ENCODE measurements at regions not wholly inside any gene's neighbourhood (a gene's known extent, or its start where the extent isn't known, plus 50 kb on each side); places are given as distances from the start of the nearest gene placed in this dataset.

DNA sequence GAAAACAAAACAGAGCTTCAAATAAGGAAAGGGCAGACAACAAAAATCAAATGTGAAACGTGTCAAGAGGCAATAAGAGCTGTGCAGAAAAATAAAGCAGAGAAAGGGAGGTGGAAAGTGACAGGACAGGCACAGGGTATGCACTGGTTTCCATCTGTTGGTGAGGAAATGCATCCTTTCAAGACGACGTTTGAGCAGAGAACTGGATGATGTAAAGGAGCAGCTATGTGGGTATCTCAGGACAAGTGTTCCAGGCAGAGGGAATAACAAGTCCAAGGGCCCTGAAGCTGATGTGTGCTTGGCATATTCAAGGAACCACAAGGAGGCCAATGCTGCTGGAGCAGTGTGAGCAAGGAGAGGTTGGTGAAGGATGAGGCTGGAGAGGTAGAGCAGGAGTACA lies 168.9 kb upstream of the SERPINE2 start:
- no peak for TF ChIP-seq EZH2 (IDR thresholded peaks at IDR 0.05; ENCODE audit: low read length)
- TF ChIP-seq, protein P1, sequence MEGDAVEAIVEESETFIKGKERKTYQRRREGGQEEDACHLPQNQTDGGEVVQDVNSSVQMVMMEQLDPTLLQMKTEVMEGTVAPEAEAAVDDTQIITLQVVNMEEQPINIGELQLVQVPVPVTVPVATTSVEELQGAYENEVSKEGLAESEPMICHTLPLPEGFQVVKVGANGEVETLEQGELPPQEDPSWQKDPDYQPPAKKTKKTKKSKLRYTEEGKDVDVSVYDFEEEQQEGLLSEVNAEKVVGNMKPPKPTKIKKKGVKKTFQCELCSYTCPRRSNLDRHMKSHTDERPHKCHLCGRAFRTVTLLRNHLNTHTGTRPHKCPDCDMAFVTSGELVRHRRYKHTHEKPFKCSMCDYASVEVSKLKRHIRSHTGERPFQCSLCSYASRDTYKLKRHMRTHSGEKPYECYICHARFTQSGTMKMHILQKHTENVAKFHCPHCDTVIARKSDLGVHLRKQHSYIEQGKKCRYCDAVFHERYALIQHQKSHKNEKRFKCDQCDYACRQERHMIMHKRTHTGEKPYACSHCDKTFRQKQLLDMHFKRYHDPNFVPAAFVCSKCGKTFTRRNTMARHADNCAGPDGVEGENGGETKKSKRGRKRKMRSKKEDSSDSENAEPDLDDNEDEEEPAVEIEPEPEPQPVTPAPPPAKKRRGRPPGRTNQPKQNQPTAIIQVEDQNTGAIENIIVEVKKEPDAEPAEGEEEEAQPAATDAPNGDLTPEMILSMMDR (optimal IDR thresholded peaks at IDR 0.05 in 1 of 3, IDR thresholded peaks at IDR 0.05 in 1 of 3, conservative IDR thresholded peaks at IDR 0.05 in 1 of 3; ENCODE audit: extremely low read depth in 1 of 3, insufficient read depth in 2 of 3, low read length in 3 of 3) = no peak

DNA sequence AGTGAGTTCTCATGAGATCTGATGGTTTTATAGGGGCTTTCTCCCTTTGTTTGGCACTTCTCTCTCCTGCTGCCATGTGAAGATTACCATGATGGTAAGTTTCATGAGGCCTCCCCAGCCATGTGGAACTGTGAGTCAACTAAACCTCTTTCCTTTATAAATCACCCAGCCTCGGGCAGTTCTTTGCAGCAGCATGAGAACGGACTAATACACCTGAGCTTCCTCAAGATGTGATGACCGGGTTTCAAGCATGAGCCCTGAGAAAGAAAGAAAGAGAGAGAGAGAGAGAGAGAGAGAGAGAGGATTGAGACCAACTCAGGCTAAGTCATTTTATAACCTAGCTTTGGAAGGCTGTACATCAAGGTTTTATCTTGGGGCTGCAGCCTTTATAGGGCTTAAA lies 167.7 kb upstream of the SERPINE2 start:
- TF ChIP-seq, protein P1 (optimal IDR thresholded peaks at IDR 0.05 in 1 of 3, IDR thresholded peaks at IDR 0.05 in 1 of 3, conservative IDR thresholded peaks at IDR 0.05 in 1 of 3; ENCODE audit: extremely low read depth in 1 of 3, insufficient read depth in 2 of 3, low read length in 3 of 3) = no peak
- no peak for TF ChIP-seq EZH2 (IDR thresholded peaks at IDR 0.05; ENCODE audit: low read length)
- FAIRE-seq = peak; percentile 5
- H3K9me3 ChIP-seq (ENCODE audit: control insufficient read depth, low read depth, low read length) = no peaks in the 10 kb centered on the region
- no peak overlapping the region for H3K9ac ChIP-seq (ENCODE audit: control insufficient read depth, extremely low read depth, insufficient read depth, low read length)
- H3K4me1 ChIP-seq (ENCODE audit: control insufficient read depth, extremely low read depth, insufficient read depth, low read length) = no peaks in the 10 kb centered on the region
- peak; percentile 21 for DNase-seq (ENCODE audit: low read depth, low spot score)
- H3K27me3 ChIP-seq (ENCODE audit: control insufficient read depth, extremely low read depth, insufficient read depth, low read length) = no peaks in the 10 kb centered on the region
- no peaks in the 10 kb centered on the region for H3K36me3 ChIP-seq (ENCODE audit: control insufficient read depth in 2 of 2, extremely low read depth in 1 of 2, insufficient read depth in 2 of 2, low read length in 2 of 2)
- H3K4me2 ChIP-seq (ENCODE audit: control insufficient read depth, extremely low read depth, insufficient read depth, low read depth, low read length) = no peak overlapping the region
- dilution Hi-C loops (cut with MboI; ENCODE audit: extremely low pct_ligation_motif_present, low sequenced_read_pairs) = no loop called here
- H3K27ac ChIP-seq (ENCODE audit: control insufficient read depth, insufficient read depth, low read length) = no peak overlapping the region
- H3K4me3 ChIP-seq (ENCODE audit: control insufficient read depth in 2 of 3, extremely low read depth in 1 of 3, insufficient read depth in 2 of 3, low read depth in 1 of 3, low read length in 3 of 3) = no peak overlapping the region
- no peaks in the 10 kb centered on the region for H4K20me1 ChIP-seq (ENCODE audit: control insufficient read depth, extremely low read depth, insufficient read depth, low read length)
- no peak overlapping the region for H2AFZ ChIP-seq (ENCODE audit: control insufficient read depth, low read length)
- no peaks in the 10 kb centered on the region for H3K79me2 ChIP-seq (ENCODE audit: control insufficient read depth, insufficient read depth, low read length)
- no peaks in the 10 kb centered on the region for H3K9me1 ChIP-seq (ENCODE audit: control insufficient read depth, extremely low read depth, insufficient read depth, low read length)

More for the DNA sequence above, 168.9 kb upstream of the SERPINE2 start:
- no peak overlapping the region for H3K4me2 ChIP-seq (ENCODE audit: control insufficient read depth, extremely low read depth, insufficient read depth, low read depth, low read length)
- H3K9me3 ChIP-seq (ENCODE audit: control insufficient read depth, low read depth, low read length) = no peaks in the 10 kb centered on the region
- H3K36me3 ChIP-seq (ENCODE audit: control insufficient read depth in 2 of 2, extremely low read depth in 1 of 2, insufficient read depth in 2 of 2, low read length in 2 of 2) = no peaks in the 10 kb centered on the region
- H2AFZ ChIP-seq (ENCODE audit: control insufficient read depth, low read length) = no peak overlapping the region
- H3K79me2 ChIP-seq (ENCODE audit: control insufficient read depth, insufficient read depth, low read length) = no peaks in the 10 kb centered on the region
- H3K4me3 ChIP-seq (ENCODE audit: control insufficient read depth in 2 of 3, extremely low read depth in 1 of 3, insufficient read depth in 2 of 3, low read depth in 1 of 3, low read length in 3 of 3) = no peak overlapping the region
- DNase-seq (ENCODE audit: low read depth, low spot score) (no peak), FAIRE-seq (no peak)
- H3K27ac ChIP-seq (ENCODE audit: control insufficient read depth, insufficient read depth, low read length) = no peak overlapping the region
- H3K27me3 ChIP-seq (ENCODE audit: control insufficient read depth, extremely low read depth, insufficient read depth, low read length) = no peaks in the 10 kb centered on the region
- H3K4me1 ChIP-seq (ENCODE audit: control insufficient read depth, extremely low read depth, insufficient read depth, low read length) = no peaks in the 10 kb centered on the region
- no peaks in the 10 kb centered on the region for H3K9me1 ChIP-seq (ENCODE audit: control insufficient read depth, extremely low read depth, insufficient read depth, low read length)
- H3K9ac ChIP-seq (ENCODE audit: control insufficient read depth, extremely low read depth, insufficient read depth, low read length) = no peak overlapping the region
- no peaks in the 10 kb centered on the region for H4K20me1 ChIP-seq (ENCODE audit: control insufficient read depth, extremely low read depth, insufficient read depth, low read length)
- dilution Hi-C loops (cut with MboI; ENCODE audit: extremely low pct_ligation_motif_present, low sequenced_read_pairs) = no loop called here
